ENCODE measurements at regions not wholly inside any gene's neighbourhood (a gene's known extent, or its start where the extent isn't known, plus 50 kb on each side); places are given as distances from the start of the nearest gene placed in this dataset.
A peak's percentile ranks its signal among the peaks of the same experiment; 100 is the strongest.
"Not testable (repeated sequence)": the region's sequence is repeated elsewhere in the genome, so short reads cannot be mapped to it uniquely, and the experiment has no call there.

- DNase-seq: not testable (repeated sequence)
Measured at GRCh38 chr4:26244138-26244537, 76.7 kb upstream of the RBPJ start.

GRCh38 chr4:26248647-26249046, 72.2 kb upstream of the RBPJ start:
- in situ Hi-C loops (cut with MboI; ENCODE audit: low pct_unique_long_range_greater_than_20kb, low sequenced_read_pairs): no loop called here
- no peak for DNase-seq

More at GRCh38 chr4:26244138-26244537, 76.7 kb upstream of the RBPJ start:
- in situ Hi-C loops (cut with MboI; ENCODE audit: low pct_unique_long_range_greater_than_20kb, low sequenced_read_pairs): not testable (repeated sequence)

GRCh38 chr4:26252349-26253025, 68.3 kb upstream of the RBPJ start:
- in situ Hi-C loops (cut with MboI; ENCODE audit: low pct_unique_long_range_greater_than_20kb, low sequenced_read_pairs): no loop called here
- no peak for DNase-seq

- no peak for DNase-seq
- in situ Hi-C loops (cut with MboI; ENCODE audit: low pct_unique_long_range_greater_than_20kb, low sequenced_read_pairs): no loop called here
Measured at GRCh38 chr4:26253968-26254367, 66.8 kb upstream of the RBPJ start.

GRCh38 chr4:26255989-26256388, 64.8 kb upstream of the RBPJ start:
- no peak for DNase-seq
- in situ Hi-C loops (cut with MboI; ENCODE audit: low pct_unique_long_range_greater_than_20kb, low sequenced_read_pairs): no loop called here

GRCh38 chr4:26257444-26257843, 63.4 kb upstream of the RBPJ start:
- in situ Hi-C loops (cut with MboI; ENCODE audit: low pct_unique_long_range_greater_than_20kb, low sequenced_read_pairs); DNase-seq: not testable (repeated sequence)

GRCh38 chr4:26257850-26258249, 63.0 kb upstream of the RBPJ start:
- in situ Hi-C loops (cut with MboI; ENCODE audit: low pct_unique_long_range_greater_than_20kb, low sequenced_read_pairs): no loop called here
- no peak for DNase-seq

- in situ Hi-C loops (cut with MboI; ENCODE audit: low pct_unique_long_range_greater_than_20kb, low sequenced_read_pairs): no loop called here
- DNase-seq: no peak
Measured at GRCh38 chr4:26260571-26260970, 60.2 kb upstream of the RBPJ start.

- DNase-seq: peak; percentile 45
- in situ Hi-C loops (cut with MboI; ENCODE audit: low pct_unique_long_range_greater_than_20kb, low sequenced_read_pairs): no loop called here
Measured at GRCh38 chr4:26261405-26261804, 59.4 kb upstream of the RBPJ start.

- no peak for DNase-seq
- in situ Hi-C loops (cut with MboI; ENCODE audit: low pct_unique_long_range_greater_than_20kb, low sequenced_read_pairs): no loop called here
Measured at GRCh38 chr4:26263165-26263564, 57.6 kb upstream of the RBPJ start.

- DNase-seq: no peak
- in situ Hi-C loops (cut with MboI; ENCODE audit: low pct_unique_long_range_greater_than_20kb, low sequenced_read_pairs): no loop called here
Measured at GRCh38 chr4:26264109-26264508, 56.7 kb upstream of the RBPJ start.

GRCh38 chr4:26267087-26267486, 53.7 kb upstream of the RBPJ start:
- in situ Hi-C loops (cut with MboI; ENCODE audit: low pct_unique_long_range_greater_than_20kb, low sequenced_read_pairs): no loop called here
- no peak for DNase-seq

GRCh38 chr4:26268246-26268645, 52.6 kb upstream of the RBPJ start:
- peak; percentile 42 for DNase-seq
- in situ Hi-C loops (cut with MboI; ENCODE audit: low pct_unique_long_range_greater_than_20kb, low sequenced_read_pairs): no loop called here

- no peak for DNase-seq
- in situ Hi-C loops (cut with MboI; ENCODE audit: low pct_unique_long_range_greater_than_20kb, low sequenced_read_pairs): no loop called here
Measured at GRCh38 chr4:26269038-26269437, 51.8 kb upstream of the RBPJ start.
